GM18951 (cell line): ENCODE measurements at regions not wholly inside any gene's neighbourhood (a gene's known extent, or its start where the extent isn't known, plus 50 kb on each side); places are given as distances from the start of the nearest gene placed in this dataset.

Experiments used
- POLR2A ChIP-seq: IDR thresholded peaks from 4 replicates; pipeline ENCODE4 v1.6.1; 2011; ENCODE audit warnings: mild to moderate bottlenecking; ENCODE audit not compliant: insufficient read length, insufficient read depth; ENCODE audit errors: extremely low read depth
- in situ Hi-C: fragments of 300-500 bp; cut with MboI; formaldehyde crosslinking; loops from one replicate; pipeline ENCODE4 v1.12.0; 2022; ENCODE audit warnings: low sequenced_read_pairs, mixed read lengths, inconsistent platforms; ENCODE audit not compliant: unreplicated experiment

- in situ Hi-C loops: no loop called here
- TF ChIP-seq POLR2A: no peak
Observed at GRCh38 chr10:111551001-111551400, 474.2 kb downstream of the ADRA2A start.

GRCh38 chr10:111556666-111557065 lies 479.8 kb downstream of the ADRA2A start:
- in situ Hi-C loops: no loop called here
- no peak for TF ChIP-seq POLR2A

- in situ Hi-C loops: no loop called here
- no peak for TF ChIP-seq POLR2A
Observed at GRCh38 chr10:111558211-111558610, 481.4 kb downstream of the ADRA2A start.

- in situ Hi-C loops: no loop called here
- no peak for TF ChIP-seq POLR2A
Observed at GRCh38 chr10:111560027-111560426, 483.2 kb downstream of the ADRA2A start.

DNA sequence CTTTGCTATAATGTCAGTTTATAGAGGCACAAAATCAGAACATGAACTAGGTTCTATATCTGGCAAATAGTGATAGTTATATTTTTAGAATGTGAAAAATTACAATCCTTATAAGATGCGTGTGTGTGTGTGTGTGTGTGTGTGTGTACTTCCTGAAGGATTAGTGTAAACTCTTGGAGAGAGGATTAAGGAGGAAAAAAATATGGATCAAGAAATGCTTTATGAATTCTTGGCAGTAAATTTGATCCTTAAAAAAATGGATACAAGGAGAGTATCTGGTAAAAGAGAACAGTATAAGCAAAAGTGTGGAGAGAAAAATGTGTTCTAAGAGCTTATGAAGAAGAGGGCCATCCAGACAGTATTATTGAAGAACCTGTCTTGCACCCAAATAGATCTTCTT lies 484.3 kb downstream of the ADRA2A start:
- in situ Hi-C loops: no loop called here
- no peak for TF ChIP-seq POLR2A

- in situ Hi-C loops: no loop called here
Observed at GRCh38 chr10:111565542-111565941, 488.7 kb downstream of the ADRA2A start.

GRCh38 chr10:111578076-111578475 lies 501.2 kb downstream of the ADRA2A start:
- no peak for TF ChIP-seq POLR2A
- in situ Hi-C loops: no loop called here

More at GRCh38 chr10:111565542-111565941, 488.7 kb downstream of the ADRA2A start:
- TF ChIP-seq POLR2A: no peak

- no peak for TF ChIP-seq POLR2A
- in situ Hi-C loops: no loop called here
Observed at GRCh38 chr10:111579473-111579872, 502.6 kb downstream of the ADRA2A start.

DNA sequence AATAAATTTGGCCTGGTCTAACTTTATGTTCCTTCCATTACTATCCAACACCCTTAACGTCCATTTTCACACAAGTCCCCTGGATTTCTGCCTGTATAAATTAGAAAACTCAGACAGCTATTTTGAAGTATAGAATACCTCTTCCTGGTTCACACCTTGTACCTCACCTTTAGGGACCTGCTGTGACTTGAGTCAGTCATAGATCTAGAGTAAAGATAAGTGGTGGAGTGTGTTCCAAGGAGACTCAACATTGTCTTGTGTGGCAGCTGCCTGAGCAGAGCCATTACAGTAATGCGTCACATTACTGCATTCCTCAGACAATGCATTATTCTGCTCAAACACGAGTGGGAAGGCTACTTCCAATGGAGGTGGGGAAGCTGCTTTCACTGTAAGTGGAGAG lies 513.9 kb downstream of the ADRA2A start:
- no peak for TF ChIP-seq POLR2A
- in situ Hi-C loops: no loop called here

GRCh38 chr10:111593578-111593977 lies 516.7 kb downstream of the ADRA2A start:
- in situ Hi-C loops: no loop called here
- no peak for TF ChIP-seq POLR2A

GRCh38 chr10:111595173-111595572 lies 518.3 kb downstream of the ADRA2A start:
- TF ChIP-seq POLR2A: no peak
- in situ Hi-C loops: no loop called here

GRCh38 chr10:111598433-111599059 lies 521.7 kb downstream of the ADRA2A start:
- TF ChIP-seq POLR2A: no peak
- in situ Hi-C loops: no loop called here

DNA sequence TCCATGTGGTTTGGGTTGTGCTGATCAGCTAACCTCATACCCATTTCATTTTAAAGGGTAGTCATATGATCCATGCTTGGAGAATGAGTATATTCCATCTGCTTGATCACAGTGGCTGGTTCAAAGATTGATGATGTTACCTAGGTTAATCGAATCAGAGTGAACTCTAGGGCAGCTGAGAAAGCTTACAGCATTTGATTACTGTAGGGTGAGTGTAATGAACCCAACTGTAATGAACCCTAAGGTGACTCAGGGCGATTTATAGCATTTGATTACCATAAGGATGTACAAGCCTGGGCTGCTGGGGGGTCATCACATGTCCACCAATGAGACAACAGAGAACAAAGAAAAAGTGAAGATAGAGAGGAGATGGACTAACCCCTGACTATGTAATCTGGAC lies 523.1 kb downstream of the ADRA2A start:
- no peak for TF ChIP-seq POLR2A
- in situ Hi-C loops: no loop called here

GRCh38 chr10:111600772-111601171 lies 523.9 kb downstream of the ADRA2A start:
- in situ Hi-C loops: no loop called here

DNA sequence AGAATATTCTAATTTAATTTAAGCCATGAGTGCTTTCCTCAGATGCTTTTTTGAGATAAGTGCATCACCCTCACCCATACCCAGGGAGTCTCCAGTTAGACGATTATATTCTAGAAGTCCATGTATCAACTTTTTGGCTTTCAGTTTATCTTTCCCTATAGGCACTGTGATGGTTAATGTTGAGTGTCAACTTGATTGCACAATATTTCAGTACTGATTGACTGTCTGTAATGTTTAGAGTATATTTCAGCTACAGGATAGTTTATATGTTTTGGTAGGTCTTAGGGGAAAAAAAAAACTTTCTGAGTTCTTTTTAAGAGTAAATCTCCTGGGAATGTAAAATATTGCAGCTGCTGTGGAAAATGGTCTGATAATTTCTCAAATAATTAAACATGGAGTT lies 535.4 kb downstream of the ADRA2A start:
- in situ Hi-C loops: no loop called here
- no peak for TF ChIP-seq POLR2A

More at GRCh38 chr10:111600772-111601171, 523.9 kb downstream of the ADRA2A start:
- no peak for TF ChIP-seq POLR2A
